K562 (cell line): ENCODE measurements at regions not wholly inside any gene's neighbourhood (a gene's known extent, or its start where the extent isn't known, plus 50 kb on each side); places are given as distances from the start of the nearest gene placed in this dataset.

Experiments
- ATAC-seq: fragments of 200-7000 bp; cut with Tn5 transposase; 3 replicates; pipeline ENCODE4 v1.9.1; 2020; ENCODE audit warnings: moderate library complexity
- BruUV-seq: library from RNA; stranded (reverse); fragments of 400-500 nt; replicated peaks from 2 replicates; lab custom pipeline; 2021; lab: Mats Ljungman, UMichigan
- CTCF ChIA-PET: fragments of 300-600 bp; formaldehyde crosslinking; extraction: SDS; loops from one replicate; lab custom pipeline; 2021; ENCODE audit warnings: low intra/inter-chr PET ratio; lab: Yijun Ruan, JAX
- POLR2A ChIA-PET: fragments of 300-600, 350-650 bp; sonication (Branson Sonifier 250); formaldehyde crosslinking; extraction: SDS; loops from one replicate; lab custom pipeline; 2021; ENCODE audit warnings: antibody characterized with exemption, inconsistent platforms; lab: Yijun Ruan, JAX
- DNase-seq, 4 experiments: peaks; one replicate each; pipeline versions ENCODE4 v3.0.0 to v3.0.0-alpha.2; 2011 to 2018; ENCODE audit warnings: low spot score in 3 of 4, mixed read lengths in 3 of 4; ENCODE audit errors: extremely low read depth in 1 of 4
- FAIRE-seq: peaks from 2 replicates; lab custom pipeline; 2011; peaks lifted over from hg19 to GRCh38; lab: Jason Lieb, UNC
- H2AFZ ChIP-seq: 2 replicates; pipeline ENCODE4 v1.6.0; 2011; ENCODE audit warnings: low read depth, low read length, control low read depth, inconsistent platforms
- H3K27ac ChIP-seq: fragments of 200-600 bp; 3 replicates; pipeline ENCODE4 v1.8.0; 2011; ENCODE audit warnings: low read depth, mild to moderate bottlenecking, control low read depth, inconsistent platforms, low read length, moderate library complexity, mixed read lengths; ENCODE audit errors: extremely low read depth
- H3K27me3 ChIP-seq, 2 experiments: fragments of 300-600 bp in 1 of 2; 2 replicates in 1 of 2; 3 replicates in 1 of 2; pipeline versions ENCODE4 v1.6.0 to v1.8.0; 2011; ENCODE audit warnings: inconsistent platforms in 2 of 2, low read length in 2 of 2, mild to moderate bottlenecking in 1 of 2, mixed read lengths in 1 of 2, moderate library complexity in 1 of 2; ENCODE audit not compliant: control insufficient read depth in 2 of 2, insufficient read depth in 2 of 2
- H3K36me3 ChIP-seq: fragments of 300-600 bp; 3 replicates; pipeline ENCODE4 v1.8.0; 2011; ENCODE audit warnings: mild to moderate bottlenecking, low read length, inconsistent platforms; ENCODE audit not compliant: control insufficient read depth, insufficient read depth
- H3K4me1 ChIP-seq, 2 experiments: fragments of 200-600 bp in 1 of 2; replicated peaks in 1 of 2; 2 replicates in 1 of 2; 3 replicates in 1 of 2; pipeline versions ENCODE4 v1.5.1 to v1.8.0; 2011; ENCODE audit warnings: inconsistent platforms in 2 of 2, low read length in 2 of 2, mild to moderate bottlenecking in 1 of 2, mixed read lengths in 1 of 2, moderate library complexity in 1 of 2; ENCODE audit not compliant: control insufficient read depth in 2 of 2, insufficient read depth in 2 of 2
- H3K4me2 ChIP-seq: 2 replicates; pipeline ENCODE4 v1.6.1; 2011; ENCODE audit warnings: low read length, control low read depth, inconsistent platforms, mixed read lengths; ENCODE audit not compliant: insufficient read depth
- H3K4me3 ChIP-seq: fragments of 200-600 bp; sonication (generic), shearing (Covaris generic); 2 replicates; pipeline ENCODE4 v1.5.1; 2016; ENCODE audit warnings: control low read depth, inconsistent platforms
- H3K79me2 ChIP-seq: fragments of 200-600 bp; 3 replicates; pipeline ENCODE4 v1.8.0; 2011; ENCODE audit warnings: low read length, inconsistent platforms; ENCODE audit not compliant: control insufficient read depth, insufficient read depth
- H3K9ac ChIP-seq, 2 experiments: 2 replicates each; pipeline versions ENCODE4 v1.6.0 to v1.6.1; 2011; ENCODE audit warnings: low read depth in 2 of 2, low read length in 2 of 2, control low read depth in 1 of 2, inconsistent platforms in 1 of 2, mild to moderate bottlenecking in 1 of 2, mixed read lengths in 1 of 2; ENCODE audit not compliant: insufficient read depth in 1 of 2
- H3K9me1 ChIP-seq: one replicate; pipeline ENCODE4 v1.6.0; 2011; ENCODE audit warnings: inconsistent platforms, mild to moderate bottlenecking, low read length, moderate library complexity; ENCODE audit not compliant: control insufficient read depth, insufficient read depth
- H3K9me3 ChIP-seq: replicated peaks from 2 replicates; pipeline ENCODE4 v1.5.1; 2011; ENCODE audit warnings: low read depth, low read length, inconsistent platforms; ENCODE audit not compliant: control insufficient read depth, insufficient read depth
- H4K20me1 ChIP-seq: replicated peaks from 2 replicates; pipeline ENCODE4 v1.6.1; 2011; ENCODE audit warnings: low read length, inconsistent platforms, mixed read lengths; ENCODE audit not compliant: control insufficient read depth, insufficient read depth
- CREBBP ChIP-seq: IDR thresholded peaks from one replicate; pipeline ENCODE4 v1.6.1; 2012; ENCODE audit warnings: low read depth, mild to moderate bottlenecking, control low read depth, inconsistent platforms, low read length
- KAT7 ChIP-seq: sonication (generic); formaldehyde crosslinking; IDR thresholded peaks from 2 replicates; pipeline ENCODE4 v1.8.0; 2022; ENCODE audit warnings: missing genetic modification reagents, mild to moderate bottlenecking, borderline replicate concordance
- MTA3 ChIP-seq: fragments of 450-650 bp; formaldehyde crosslinking; IDR thresholded peaks from 2 replicates; pipeline ENCODE4 v1.6.1; 2017; ENCODE audit warnings: mild to moderate bottlenecking, borderline replicate concordance
- PKNOX1 ChIP-seq: fragments of 450-650 bp; IDR thresholded peaks from 2 replicates; pipeline ENCODE4 v1.6.1; 2016
- POLR2AphosphoS5 ChIP-seq: IDR thresholded peaks from 2 replicates; pipeline ENCODE4 v1.6.1; 2011; ENCODE audit warnings: mild to moderate bottlenecking, low read depth, low read length, moderate library complexity; ENCODE audit not compliant: control insufficient read depth, insufficient read depth
- RBM25 ChIP-seq: fragments of 200-400 bp; formaldehyde crosslinking; IDR thresholded peaks from 2 replicates; pipeline ENCODE4 v1.6.1; 2018; ENCODE audit warnings: low read length, low read depth, moderate library complexity; ENCODE audit not compliant: severe bottlenecking
- SIN3B ChIP-seq: fragments of 450-650 bp; IDR thresholded peaks from 2 replicates; pipeline ENCODE4 v1.6.1; 2017; ENCODE audit warnings: low read depth, mild to moderate bottlenecking, moderate library complexity
- SMARCB1 ChIP-seq: IDR thresholded peaks from 2 replicates; pipeline ENCODE4 v1.6.1; 2011; ENCODE audit warnings: improper control_type of control experiment, low read depth; ENCODE audit not compliant: insufficient read length
- ZNF23 ChIP-seq: fragments of 250-450 bp; sonication (Bioruptor Pico); IDR thresholded peaks from 2 replicates; pipeline ENCODE4 v1.4.0; 2020; ENCODE audit warnings: mild to moderate bottlenecking
- ZNF644 ChIP-seq: fragments of 200-800 bp; sonication (Bioruptor generic); IDR thresholded peaks from 2 replicates; pipeline ENCODE4 v1.6.1; 2016; ENCODE audit warnings: low read depth, missing genetic modification characterization, missing compliant biosample characterization
- in situ Hi-C: fragments of 300-500 bp; cut with MboI; formaldehyde crosslinking; loops from 4 replicates; pipeline ENCODE4 v1.15.0; 2018; ENCODE audit warnings: inconsistent platforms, mixed read lengths
- intact Hi-C: fragments of 100-400 bp; cut with micrococcal nuclease; formaldehyde crosslinking; loops from 2 replicates; pipeline ENCODE4 v1.14.2; 2022
- TF ChIP-seq, protein P1 (sequence below): IDR thresholded peaks from 2 replicates; pipeline ENCODE4 v1.6.1; 2011; ENCODE audit not compliant: insufficient read length; ENCODE audit errors: extremely low read depth

- no peaks in the 10 kb centered on the region for H3K79me2 ChIP-seq
- H2AFZ ChIP-seq, result no peak overlapping the region
- no TSS peak for BruUV-seq
- H3K4me1 ChIP-seq, result no peaks in the 10 kb centered on the region
- CTCF ChIA-PET, result no interaction called here
- POLR2A ChIA-PET, result no interaction called here
- no peaks in the 10 kb centered on the region for H3K36me3 ChIP-seq
- H3K9ac ChIP-seq, result no peak overlapping the region
- no peak overlapping the region for H3K4me3 ChIP-seq
- H3K9me1 ChIP-seq, result no peaks in the 10 kb centered on the region
- FAIRE-seq (no peak), DNase-seq (no peak), ATAC-seq (no peak)
- no peak overlapping the region for H3K4me2 ChIP-seq
- H3K27me3 ChIP-seq, result no peaks in the 10 kb centered on the region
- H3K9me3 ChIP-seq, result no peaks in the 10 kb centered on the region
- in situ Hi-C loops (no loop called here), intact Hi-C loops (no loop called here)
- no peaks in the 10 kb centered on the region for H4K20me1 ChIP-seq
- no peak for TF ChIP-seq ZNF644
- no peak for TF ChIP-seq KAT7 (CRISPR knock-in tag)
- TF ChIP-seq, protein P1, sequence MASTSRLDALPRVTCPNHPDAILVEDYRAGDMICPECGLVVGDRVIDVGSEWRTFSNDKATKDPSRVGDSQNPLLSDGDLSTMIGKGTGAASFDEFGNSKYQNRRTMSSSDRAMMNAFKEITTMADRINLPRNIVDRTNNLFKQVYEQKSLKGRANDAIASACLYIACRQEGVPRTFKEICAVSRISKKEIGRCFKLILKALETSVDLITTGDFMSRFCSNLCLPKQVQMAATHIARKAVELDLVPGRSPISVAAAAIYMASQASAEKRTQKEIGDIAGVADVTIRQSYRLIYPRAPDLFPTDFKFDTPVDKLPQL, result no peak
- TF ChIP-seq SIN3B, result no peak
- TF ChIP-seq ZNF23, result no peak
- no peak for TF ChIP-seq PKNOX1
- TF ChIP-seq SMARCB1, result no peak
- TF ChIP-seq CREBBP, result no peak
- TF ChIP-seq POLR2AphosphoS5, result no peak
- no peak for TF ChIP-seq MTA3
- no peak for TF ChIP-seq RBM25
- H3K27ac ChIP-seq, result no peak overlapping the region
Observed at GRCh38 chr2:57868619-57869139, 177.9 kb upstream of the VRK2 start.
